Upper lobe of right lung (tissue), 1 donor: ENCODE measurements at regions not wholly inside any gene's neighbourhood (a gene's known extent, or its start where the extent isn't known, plus 50 kb on each side); places are given as distances from the start of the nearest gene placed in this dataset.

Experiments used
- ATAC-seq: fragments of 200-7000 bp; cut with Tn5 transposase; one replicate; pipeline ENCODE4 v1.9.1; 2020; ENCODE audit warnings: mild to moderate bottlenecking, moderate library complexity
- DNase-seq: peaks from one replicate; pipeline ENCODE4 v3.0.0-alpha.2; 2020
- H3K27ac ChIP-seq: fragments of 200-600 bp; one replicate; pipeline ENCODE4 v1.8.0; 2022
- H3K27me3 ChIP-seq: fragments of 200-600 bp; one replicate; pipeline ENCODE4 v1.8.0; 2022; ENCODE audit warnings: mild to moderate bottlenecking
- H3K36me3 ChIP-seq: fragments of 200-600 bp; one replicate; pipeline ENCODE4 v1.8.0; 2022
- H3K4me1 ChIP-seq: fragments of 200-600 bp; one replicate; pipeline ENCODE4 v1.8.0; 2022
- H3K4me3 ChIP-seq: fragments of 200-600 bp; one replicate; pipeline ENCODE4 v1.8.0; 2022; ENCODE audit warnings: mild to moderate bottlenecking
- H3K9me3 ChIP-seq: fragments of 200-600 bp; one replicate; pipeline ENCODE4 v1.8.0; 2022
- CTCF ChIP-seq: fragments of 200-600 bp; IDR thresholded peaks from one replicate; pipeline ENCODE4 v1.8.0; 2022; ENCODE audit warnings: antibody characterized with exemption
- intact Hi-C: fragments of 100-400 bp; cut with DNase I; formaldehyde crosslinking; loops from one replicate; pipeline ENCODE4 v1.11.0; 2022
- donor health status: DM: no; HTN: yes; CAD: no; lungs with severe emphysema.

DNA sequence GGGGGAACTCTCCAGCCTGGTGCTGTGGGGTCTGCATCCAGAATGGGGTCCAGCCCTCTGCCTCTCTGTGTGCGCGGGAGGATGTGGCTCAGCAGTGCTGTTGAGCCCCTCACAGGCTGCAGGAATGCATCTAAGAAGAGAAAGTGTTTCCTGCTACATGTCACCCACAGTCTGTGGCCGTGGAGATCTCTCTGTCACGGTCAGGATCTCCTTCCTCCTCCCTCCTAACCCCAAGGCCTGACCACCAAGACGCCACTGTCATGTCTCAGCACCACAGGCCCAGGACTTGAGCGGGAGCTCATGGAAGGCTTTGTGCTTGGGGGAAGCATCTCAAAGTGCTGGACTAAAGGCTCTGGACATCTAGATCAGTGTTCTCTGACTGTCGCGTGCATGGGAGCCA lies 90.1 kb downstream of the SREK1 start:
- no peak for DNase-seq
- Histone ChIP-seq H3K36me3 (no peaks in the 10 kb centered on the region), H3K4me3 (no peak overlapping the region), H3K4me1 (no peaks in the 10 kb centered on the region), H3K9me3 (no peaks in the 10 kb centered on the region), H3K27ac (no peak overlapping the region), H3K27me3 (no peaks in the 10 kb centered on the region)
- intact Hi-C loops: no loop called here
- ATAC-seq: no peak
- TF ChIP-seq CTCF: no peak

DNA sequence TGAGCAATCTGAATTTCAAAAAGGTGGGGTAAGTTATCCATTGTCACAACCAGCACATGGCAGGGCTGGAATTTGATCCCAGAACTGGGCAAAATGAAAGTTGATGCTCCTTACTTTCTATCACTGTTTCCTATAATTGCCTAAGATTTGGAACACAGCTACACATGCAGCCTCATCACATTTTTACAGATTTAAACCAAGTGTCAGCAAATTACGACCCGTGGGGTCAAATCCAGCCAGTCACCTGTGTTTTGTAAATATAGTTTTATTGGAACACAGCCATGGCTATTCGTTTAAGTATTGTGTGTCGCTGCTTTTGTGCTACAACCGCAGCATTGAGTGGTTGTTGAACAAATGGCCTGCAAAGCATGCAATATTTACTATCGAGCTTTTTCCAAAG lies 94.3 kb downstream of the SREK1 start:
- intact Hi-C loops: no loop called here
- Histone ChIP-seq H3K4me3 (no peak overlapping the region), H3K4me1 (no peaks in the 10 kb centered on the region), H3K27me3 (no peaks in the 10 kb centered on the region), H3K36me3 (no peaks in the 10 kb centered on the region), H3K9me3 (no peaks in the 10 kb centered on the region), H3K27ac (no peak overlapping the region)
- TF ChIP-seq CTCF: no peak
- DNase-seq (no peak), ATAC-seq (no peak)

GRCh38 chr5:66239034-66239433 lies 94.9 kb downstream of the SREK1 start:
- ATAC-seq: no peak
- Histone ChIP-seq H3K27me3 (no peaks in the 10 kb centered on the region), H3K27ac (no peak overlapping the region), H3K9me3 (no peaks in the 10 kb centered on the region), H3K4me1 (no peaks in the 10 kb centered on the region), H3K36me3 (no peaks in the 10 kb centered on the region), H3K4me3 (no peak overlapping the region)
- intact Hi-C loops: no loop called here
- no peak for TF ChIP-seq CTCF
- DNase-seq: no peak

GRCh38 chr5:66241136-66241825 lies 97.2 kb downstream of the SREK1 start:
- intact Hi-C loops: no loop called here
- ATAC-seq (no peak), DNase-seq (no peak)
- Histone ChIP-seq H3K4me3 (no peak overlapping the region), H3K27ac (no peak overlapping the region), H3K4me1 (no peaks in the 10 kb centered on the region), H3K9me3 (no peaks in the 10 kb centered on the region), H3K27me3 (no peaks in the 10 kb centered on the region), H3K36me3 (no peaks in the 10 kb centered on the region)
- no peak for TF ChIP-seq CTCF

- Histone ChIP-seq H3K27me3 (no peaks in the 10 kb centered on the region), H3K9me3 (no peaks in the 10 kb centered on the region), H3K36me3 (no peaks in the 10 kb centered on the region), H3K4me3 (no peak overlapping the region), H3K27ac (no peak overlapping the region), H3K4me1 (no peaks in the 10 kb centered on the region)
- no peak for DNase-seq
- no peak for ATAC-seq
- no peak for TF ChIP-seq CTCF
- intact Hi-C loops: no loop called here
Measured at GRCh38 chr5:66242050-66242715, 98.1 kb downstream of the SREK1 start.
